ENCODE measurements at regions not wholly inside any gene's neighbourhood (a gene's known extent, or its start where the extent isn't known, plus 50 kb on each side); places are given as distances from the start of the nearest gene placed in this dataset.

DNA sequence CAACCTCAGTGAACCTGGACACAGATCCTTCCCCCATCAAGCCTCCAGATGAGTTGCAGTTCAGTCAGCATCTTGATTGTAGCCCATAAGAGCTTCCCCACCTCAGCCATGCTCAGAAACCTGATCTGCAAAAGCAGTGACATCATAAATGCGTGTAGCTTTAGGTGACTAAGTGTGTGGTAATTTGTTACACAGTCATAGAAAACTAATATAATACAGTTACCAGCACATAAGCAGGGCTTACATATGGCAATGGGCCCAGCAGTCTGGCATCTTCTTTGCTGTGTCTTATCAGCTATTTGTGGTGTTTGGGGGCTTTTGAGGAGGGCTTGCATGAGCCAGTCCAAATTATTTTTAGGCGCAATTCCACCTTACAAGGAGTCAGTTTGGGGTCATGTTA, 807.0 kb downstream of the SLC4A3 start:
- H3K18ac ChIP-seq (ENCODE audit: low read length), result no peak overlapping the region
- no peak overlapping the region for H3K27ac ChIP-seq (replicated peaks; ENCODE audit: low read length)
- H3K79me1 ChIP-seq (ENCODE audit: low read depth, low read length), result no peaks in the 10 kb centered on the region
- H2AFZ ChIP-seq (ENCODE audit: low read length), result no peak overlapping the region
- H3K36me3 ChIP-seq (replicated peaks in 1 of 2; ENCODE audit: control insufficient read depth in 2 of 2, insufficient read depth in 2 of 2, low read length in 2 of 2), result no peaks in the 10 kb centered on the region
- no peak overlapping the region for H3K4me2 ChIP-seq (ENCODE audit: insufficient read depth, low read length, poor library complexity, severe bottlenecking)
- H3K14ac ChIP-seq (ENCODE audit: low read length), result no peak overlapping the region
- H3K4me3 ChIP-seq (ENCODE audit: low read length in 2 of 2), result no peak overlapping the region
- H4K8ac ChIP-seq (ENCODE audit: low read depth, low read length), result no peak overlapping the region
- no peak overlapping the region for H4K91ac ChIP-seq (ENCODE audit: low read depth, low read length, poor library complexity)
- no peak overlapping the region for H3K4ac ChIP-seq (ENCODE audit: low read length)
- H3K9me3 ChIP-seq (replicated peaks in 1 of 2; ENCODE audit: control insufficient read depth in 2 of 2, insufficient read depth in 1 of 2, low read depth in 1 of 2, low read length in 2 of 2), result no peaks in the 10 kb centered on the region
- no peaks in the 10 kb centered on the region for H3K4me1 ChIP-seq (ENCODE audit: control insufficient read depth in 2 of 2, insufficient read depth in 1 of 2, low read depth in 1 of 2, low read length in 2 of 2)
- no peak overlapping the region for H3K9ac ChIP-seq (ENCODE audit: low read depth, low read length, poor library complexity)
- no CpG with 5 or more reads among the region's 2 CpGs for WGBS, 2 donors (ENCODE audit: extremely low coverage in 2 of 2, insufficient read length in 2 of 2, insufficient replicate concordance in 1 of 2)
- no peak overlapping the region for H2AK5ac ChIP-seq (ENCODE audit: low read depth, low read length)
- H3K23ac ChIP-seq (ENCODE audit: low read depth, low read length, poor library complexity), result no peak overlapping the region
- H2BK12ac ChIP-seq (ENCODE audit: low read length), result no peak overlapping the region
- no peak overlapping the region for H2BK15ac ChIP-seq (ENCODE audit: low read length)
- H2BK120ac ChIP-seq (ENCODE audit: low read depth, low read length), result no peak overlapping the region
- no peak for DNase-seq (ENCODE audit: low spot score)
- no peak overlapping the region for H2BK5ac ChIP-seq (ENCODE audit: low read length)
- no peaks in the 10 kb centered on the region for H3K27me3 ChIP-seq (ENCODE audit: control insufficient read depth in 3 of 3, insufficient read depth in 3 of 3, low read depth in 1 of 3, low read length in 3 of 3)

DNA sequence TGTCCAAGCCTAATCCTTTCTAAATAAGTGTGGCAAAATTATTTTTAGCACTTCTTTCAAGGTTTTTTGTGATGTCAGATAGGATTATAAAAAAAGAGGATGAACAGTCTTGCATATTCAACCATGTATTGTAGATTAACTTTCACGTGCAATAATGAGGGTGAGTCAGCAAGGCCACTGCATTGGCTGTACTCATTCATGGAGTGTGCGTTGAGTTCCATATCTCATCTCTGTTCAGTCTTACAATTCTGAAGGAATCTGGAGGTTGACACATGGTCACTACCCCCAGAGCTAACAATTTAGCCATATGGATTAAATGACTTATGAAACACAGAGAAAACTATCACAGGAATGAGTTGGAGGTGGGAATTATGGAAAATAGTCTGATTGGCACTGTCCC, 810.5 kb downstream of the SLC4A3 start:
- Histone ChIP-seq H3K4ac (ENCODE audit: low read length) (no peak overlapping the region), H3K9ac (ENCODE audit: low read depth, low read length, poor library complexity) (no peak overlapping the region), H3K36me3 (replicated peaks in 1 of 2; ENCODE audit: control insufficient read depth in 2 of 2, insufficient read depth in 2 of 2, low read length in 2 of 2) (no peaks in the 10 kb centered on the region), H3K27ac (replicated peaks; ENCODE audit: low read length) (no peak overlapping the region), H3K4me2 (ENCODE audit: insufficient read depth, low read length, poor library complexity, severe bottlenecking) (no peak overlapping the region), H2BK12ac (ENCODE audit: low read length) (no peak overlapping the region), H2BK5ac (ENCODE audit: low read length) (no peak overlapping the region), H2AK5ac (ENCODE audit: low read depth, low read length) (no peak overlapping the region), H4K91ac (ENCODE audit: low read depth, low read length, poor library complexity) (no peak overlapping the region), H3K4me3 (ENCODE audit: low read length in 2 of 2) (no peak overlapping the region), H3K27me3 (ENCODE audit: control insufficient read depth in 3 of 3, insufficient read depth in 3 of 3, low read depth in 1 of 3, low read length in 3 of 3) (no peaks in the 10 kb centered on the region), H2AFZ (ENCODE audit: low read length) (no peak overlapping the region), H3K18ac (ENCODE audit: low read length) (no peak overlapping the region), H3K4me1 (ENCODE audit: control insufficient read depth in 2 of 2, insufficient read depth in 1 of 2, low read depth in 1 of 2, low read length in 2 of 2) (no peaks in the 10 kb centered on the region), H3K23ac (ENCODE audit: low read depth, low read length, poor library complexity) (no peak overlapping the region), H2BK120ac (ENCODE audit: low read depth, low read length) (no peak overlapping the region), H3K14ac (ENCODE audit: low read length) (no peak overlapping the region), H4K8ac (ENCODE audit: low read depth, low read length) (no peak overlapping the region), H2BK15ac (ENCODE audit: low read length) (no peak overlapping the region), H3K79me1 (ENCODE audit: low read depth, low read length) (no peaks in the 10 kb centered on the region), H3K9me3 (replicated peaks in 1 of 2; ENCODE audit: control insufficient read depth in 2 of 2, insufficient read depth in 1 of 2, low read depth in 1 of 2, low read length in 2 of 2) (no peaks in the 10 kb centered on the region)
- no CpG with 5 or more reads among the region's 2 CpGs for WGBS, 2 donors (ENCODE audit: extremely low coverage in 2 of 2, insufficient read length in 2 of 2, insufficient replicate concordance in 1 of 2)
- no peak for DNase-seq (ENCODE audit: low spot score)

DNA sequence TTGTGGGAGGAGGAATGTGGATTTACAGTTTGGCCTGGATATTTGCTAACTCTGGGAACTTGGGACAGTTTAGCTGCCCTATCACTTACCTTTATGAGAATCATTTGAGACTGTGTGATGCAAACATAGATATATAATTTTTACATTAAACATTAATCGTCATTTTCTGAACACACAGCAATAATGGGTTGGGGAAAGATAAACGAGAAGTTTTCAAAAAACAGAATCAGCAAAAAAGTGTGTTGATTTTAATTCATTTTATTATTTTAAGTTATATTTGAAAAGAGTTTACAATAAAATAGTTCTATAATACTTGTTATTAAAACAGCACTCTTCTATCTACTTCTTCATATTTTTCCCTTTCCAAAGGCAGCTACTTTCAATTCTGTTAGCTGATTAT, 813.3 kb downstream of the SLC4A3 start:
- no peak overlapping the region for H3K23ac ChIP-seq (ENCODE audit: low read depth, low read length, poor library complexity)
- no peak overlapping the region for H3K4me2 ChIP-seq (ENCODE audit: insufficient read depth, low read length, poor library complexity, severe bottlenecking)
- H3K36me3 ChIP-seq (replicated peaks in 1 of 2; ENCODE audit: control insufficient read depth in 2 of 2, insufficient read depth in 2 of 2, low read length in 2 of 2), result no peaks in the 10 kb centered on the region
- no peaks in the 10 kb centered on the region for H3K27me3 ChIP-seq (ENCODE audit: control insufficient read depth in 3 of 3, insufficient read depth in 3 of 3, low read depth in 1 of 3, low read length in 3 of 3)
- H3K4ac ChIP-seq (ENCODE audit: low read length), result no peak overlapping the region
- no peak overlapping the region for H3K27ac ChIP-seq (replicated peaks; ENCODE audit: low read length)
- DNase-seq (ENCODE audit: low spot score), result no peak
- no peak overlapping the region for H2BK12ac ChIP-seq (ENCODE audit: low read length)
- no peaks in the 10 kb centered on the region for H3K79me1 ChIP-seq (ENCODE audit: low read depth, low read length)
- no peak overlapping the region for H2AK5ac ChIP-seq (ENCODE audit: low read depth, low read length)
- H3K9ac ChIP-seq (ENCODE audit: low read depth, low read length, poor library complexity), result no peak overlapping the region
- no peaks in the 10 kb centered on the region for H3K4me1 ChIP-seq (ENCODE audit: control insufficient read depth in 2 of 2, insufficient read depth in 1 of 2, low read depth in 1 of 2, low read length in 2 of 2)
- H4K8ac ChIP-seq (ENCODE audit: low read depth, low read length), result no peak overlapping the region
- no peak overlapping the region for H2BK5ac ChIP-seq (ENCODE audit: low read length)
- H4K91ac ChIP-seq (ENCODE audit: low read depth, low read length, poor library complexity), result no peak overlapping the region
- H2BK15ac ChIP-seq (ENCODE audit: low read length), result no peak overlapping the region
- no peak overlapping the region for H3K14ac ChIP-seq (ENCODE audit: low read length)
- H3K4me3 ChIP-seq (ENCODE audit: low read length in 2 of 2), result no peak overlapping the region
- H3K9me3 ChIP-seq (replicated peaks in 1 of 2; ENCODE audit: control insufficient read depth in 2 of 2, insufficient read depth in 1 of 2, low read depth in 1 of 2, low read length in 2 of 2), result no peaks in the 10 kb centered on the region
- no peak overlapping the region for H2BK120ac ChIP-seq (ENCODE audit: low read depth, low read length)
- no peak overlapping the region for H3K18ac ChIP-seq (ENCODE audit: low read length)
- no peak overlapping the region for H2AFZ ChIP-seq (ENCODE audit: low read length)
- WGBS, 2 donors (ENCODE audit: extremely low coverage in 2 of 2, insufficient read length in 2 of 2, insufficient replicate concordance in 1 of 2), result no CpG with 5 or more reads among the region's 2 CpGs

DNA sequence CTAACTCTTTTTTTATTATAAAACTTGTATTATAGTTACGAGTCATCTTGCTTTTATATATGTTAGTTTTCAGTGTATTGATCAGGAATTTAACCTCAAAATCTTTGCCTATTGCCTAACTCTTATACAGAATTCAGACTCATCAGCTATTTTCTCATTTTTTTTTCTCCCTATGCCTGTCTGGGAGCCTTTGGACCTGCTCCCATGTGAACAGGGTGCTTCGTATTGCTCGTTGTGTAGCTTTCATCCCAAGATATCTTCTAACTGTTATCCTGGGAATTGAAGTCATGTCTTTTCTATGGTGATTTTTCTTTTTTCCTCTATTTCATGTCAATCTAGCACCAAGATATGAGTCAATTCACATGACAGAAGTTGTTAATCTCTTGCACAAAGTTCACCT, 814.0 kb downstream of the SLC4A3 start:
- Histone ChIP-seq H3K4me1 (ENCODE audit: control insufficient read depth in 2 of 2, insufficient read depth in 1 of 2, low read depth in 1 of 2, low read length in 2 of 2) (no peaks in the 10 kb centered on the region), H3K36me3 (replicated peaks in 1 of 2; ENCODE audit: control insufficient read depth in 2 of 2, insufficient read depth in 2 of 2, low read length in 2 of 2) (no peaks in the 10 kb centered on the region), H3K79me1 (ENCODE audit: low read depth, low read length) (no peaks in the 10 kb centered on the region), H3K27me3 (ENCODE audit: control insufficient read depth in 3 of 3, insufficient read depth in 3 of 3, low read depth in 1 of 3, low read length in 3 of 3) (no peaks in the 10 kb centered on the region), H2AFZ (ENCODE audit: low read length) (no peak overlapping the region), H2BK12ac (ENCODE audit: low read length) (no peak overlapping the region), H3K9me3 (replicated peaks in 1 of 2; ENCODE audit: control insufficient read depth in 2 of 2, insufficient read depth in 1 of 2, low read depth in 1 of 2, low read length in 2 of 2) (no peaks in the 10 kb centered on the region), H2BK120ac (ENCODE audit: low read depth, low read length) (no peak overlapping the region), H3K23ac (ENCODE audit: low read depth, low read length, poor library complexity) (no peak overlapping the region), H3K4me3 (ENCODE audit: low read length in 2 of 2) (no peak overlapping the region), H4K8ac (ENCODE audit: low read depth, low read length) (no peak overlapping the region), H4K91ac (ENCODE audit: low read depth, low read length, poor library complexity) (no peak overlapping the region), H2BK15ac (ENCODE audit: low read length) (no peak overlapping the region), H2BK5ac (ENCODE audit: low read length) (no peak overlapping the region), H3K14ac (ENCODE audit: low read length) (no peak overlapping the region), H3K4me2 (ENCODE audit: insufficient read depth, low read length, poor library complexity, severe bottlenecking) (no peak overlapping the region), H3K9ac (ENCODE audit: low read depth, low read length, poor library complexity) (no peak overlapping the region), H3K27ac (replicated peaks; ENCODE audit: low read length) (no peak overlapping the region), H3K18ac (ENCODE audit: low read length) (no peak overlapping the region), H2AK5ac (ENCODE audit: low read depth, low read length) (no peak overlapping the region), H3K4ac (ENCODE audit: low read length) (no peak overlapping the region)
- no CpG with 5 or more reads among the region's 3 CpGs for WGBS, 2 donors (ENCODE audit: extremely low coverage in 2 of 2, insufficient read length in 2 of 2, insufficient replicate concordance in 1 of 2)
- DNase-seq (ENCODE audit: low spot score), result no peak

All from neuronal stem cell (in vitro differentiated cells).